ENCODE measurements at regions not wholly inside any gene's neighbourhood (a gene's known extent, or its start where the extent isn't known, plus 50 kb on each side); places are given as distances from the start of the nearest gene placed in this dataset.

- TF ChIP-seq CTCF (IDR thresholded peaks at IDR 0.05; ENCODE audit: low read length) (no peak), EZH2 (optimal IDR thresholded peaks at IDR 0.05; ENCODE audit: low read depth, low read length) (no peak), EZH2phosphoT487 (IDR thresholded peaks at IDR 0.05; ENCODE audit: low read length) (no peak)
Measured at GRCh38 chr4:12203945-12204344, 775.3 kb upstream of the HS3ST1 start.
